Hematopoietic multipotent progenitor cell (in vitro differentiated cells): ENCODE measurements at regions not wholly inside any gene's neighbourhood (a gene's known extent, or its start where the extent isn't known, plus 50 kb on each side); places are given as distances from the start of the nearest gene placed in this dataset.

Experiments used
- DNase-seq, 3 donors: peaks; one replicate each; pipeline ENCODE4 v3.0.0-alpha.2; 2011 to 2015; ENCODE audit warnings: low read depth in 2 of 3, low spot score in 2 of 3

- DNase-seq = no peak
These were observed 431.0 kb downstream of the ENC1 start for GRCh38 chr5:74209571-74209970.

GRCh38 chr5:74206579-74207550 is 433.7 kb downstream of the ENC1 start:
- no peak for DNase-seq

- no peak for DNase-seq
These were observed 434.6 kb downstream of the ENC1 start for GRCh38 chr5:74205767-74206578.

GRCh38 chr5:74201334-74202081 is 439.0 kb downstream of the ENC1 start:
- DNase-seq = peak in 1 of 3 donors; percentile 22

- DNase-seq = no peak
These were observed 440.0 kb downstream of the ENC1 start for GRCh38 chr5:74200560-74200959.

- no peak for DNase-seq
These were observed 440.9 kb downstream of the ENC1 start for GRCh38 chr5:74199436-74200210.

GRCh38 chr5:74199005-74199404 is 441.5 kb downstream of the ENC1 start:
- DNase-seq = no peak

- DNase-seq = no peak
These were observed 442.4 kb downstream of the ENC1 start for GRCh38 chr5:74198156-74198555.

- DNase-seq = peak in 1 of 3 donors; percentile 50
These were observed 444.3 kb downstream of the ENC1 start for GRCh38 chr5:74196233-74196632.

- DNase-seq = no peak
These were observed 446.3 kb downstream of the ENC1 start for GRCh38 chr5:74194196-74194595.

GRCh38 chr5:74192606-74193299 is 447.8 kb downstream of the ENC1 start:
- no peak for DNase-seq

GRCh38 chr5:74188351-74189105 is 452.0 kb downstream of the ENC1 start:
- no peak for DNase-seq

GRCh38 chr5:74187757-74188156 is 452.8 kb downstream of the ENC1 start:
- DNase-seq = no peak

- DNase-seq = no peak
These were observed 453.9 kb downstream of the ENC1 start for GRCh38 chr5:74186356-74187315.

- no peak for DNase-seq
These were observed 454.9 kb downstream of the ENC1 start for GRCh38 chr5:74185599-74185998.

- DNase-seq = no peak
These were observed 455.9 kb downstream of the ENC1 start for GRCh38 chr5:74184649-74185048.

- no peak for DNase-seq
These were observed 457.5 kb downstream of the ENC1 start for GRCh38 chr5:74183041-74183440.

GRCh38 chr5:74182603-74183002 is 457.9 kb downstream of the ENC1 start:
- DNase-seq = no peak
